ENCODE measurements at regions not wholly inside any gene's neighbourhood (a gene's known extent, or its start where the extent isn't known, plus 50 kb on each side); places are given as distances from the start of the nearest gene placed in this dataset.
"Not testable (repeated sequence)": the region's sequence is repeated elsewhere in the genome, so short reads cannot be mapped to it uniquely, and the experiment has no call there.

DNA sequence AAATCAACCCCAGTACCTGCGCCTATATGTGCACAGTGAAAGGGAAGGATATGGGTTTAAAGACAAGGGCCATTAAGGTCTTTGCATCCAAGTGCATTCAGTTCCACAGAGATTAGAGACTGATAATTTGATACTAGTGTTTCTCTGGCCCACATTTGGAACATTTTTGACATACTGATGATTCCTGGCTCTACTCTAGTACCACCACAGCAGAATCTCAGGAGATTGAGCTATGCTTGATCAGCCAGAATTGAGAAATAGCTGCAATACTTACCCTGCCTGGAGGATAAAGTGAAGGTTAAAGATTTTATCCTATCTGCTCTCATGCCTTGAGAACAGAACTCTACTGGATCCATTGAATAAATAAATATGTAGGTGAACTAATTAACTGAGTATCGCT lies 1267.8 kb downstream of the SUCLG1 start:
- Histone ChIP-seq H3K27me3 (ENCODE audit: control insufficient read depth, insufficient read depth, low read length) (no peaks in the 10 kb centered on the region), H3K9me3 (ENCODE audit: control insufficient read depth, insufficient read depth, low read depth, low read length) (no peaks in the 10 kb centered on the region), H3K27ac (ENCODE audit: low read length) (no peak overlapping the region), H3K4me1 (ENCODE audit: control insufficient read depth, insufficient read depth, low read length) (no peaks in the 10 kb centered on the region), H3K4me3 (ENCODE audit: low read depth in 2 of 2, low read length in 2 of 2) (no peak overlapping the region), H3K36me3 (ENCODE audit: control insufficient read depth, insufficient read depth, low read length) (no peaks in the 10 kb centered on the region)
- no peak for DNase-seq (ENCODE audit: low read depth, low spot score)
- no peak for ATAC-seq
- TF ChIP-seq TCF7L2 (IDR thresholded peaks at IDR 0.05; ENCODE audit: low read depth, low read length) (no peak), SIN3A (IDR thresholded peaks at IDR 0.05; ENCODE audit: borderline replicate concordance, insufficient read depth, low read depth, low read length) (no peak), POLR2AphosphoS5 (IDR thresholded peaks at IDR 0.05; ENCODE audit: low read depth, low read length) (no peak)
- TF ChIP-seq, protein P1, sequence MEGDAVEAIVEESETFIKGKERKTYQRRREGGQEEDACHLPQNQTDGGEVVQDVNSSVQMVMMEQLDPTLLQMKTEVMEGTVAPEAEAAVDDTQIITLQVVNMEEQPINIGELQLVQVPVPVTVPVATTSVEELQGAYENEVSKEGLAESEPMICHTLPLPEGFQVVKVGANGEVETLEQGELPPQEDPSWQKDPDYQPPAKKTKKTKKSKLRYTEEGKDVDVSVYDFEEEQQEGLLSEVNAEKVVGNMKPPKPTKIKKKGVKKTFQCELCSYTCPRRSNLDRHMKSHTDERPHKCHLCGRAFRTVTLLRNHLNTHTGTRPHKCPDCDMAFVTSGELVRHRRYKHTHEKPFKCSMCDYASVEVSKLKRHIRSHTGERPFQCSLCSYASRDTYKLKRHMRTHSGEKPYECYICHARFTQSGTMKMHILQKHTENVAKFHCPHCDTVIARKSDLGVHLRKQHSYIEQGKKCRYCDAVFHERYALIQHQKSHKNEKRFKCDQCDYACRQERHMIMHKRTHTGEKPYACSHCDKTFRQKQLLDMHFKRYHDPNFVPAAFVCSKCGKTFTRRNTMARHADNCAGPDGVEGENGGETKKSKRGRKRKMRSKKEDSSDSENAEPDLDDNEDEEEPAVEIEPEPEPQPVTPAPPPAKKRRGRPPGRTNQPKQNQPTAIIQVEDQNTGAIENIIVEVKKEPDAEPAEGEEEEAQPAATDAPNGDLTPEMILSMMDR (IDR thresholded peaks at IDR 0.05): no peak
- TF ChIP-seq, protein P2, sequence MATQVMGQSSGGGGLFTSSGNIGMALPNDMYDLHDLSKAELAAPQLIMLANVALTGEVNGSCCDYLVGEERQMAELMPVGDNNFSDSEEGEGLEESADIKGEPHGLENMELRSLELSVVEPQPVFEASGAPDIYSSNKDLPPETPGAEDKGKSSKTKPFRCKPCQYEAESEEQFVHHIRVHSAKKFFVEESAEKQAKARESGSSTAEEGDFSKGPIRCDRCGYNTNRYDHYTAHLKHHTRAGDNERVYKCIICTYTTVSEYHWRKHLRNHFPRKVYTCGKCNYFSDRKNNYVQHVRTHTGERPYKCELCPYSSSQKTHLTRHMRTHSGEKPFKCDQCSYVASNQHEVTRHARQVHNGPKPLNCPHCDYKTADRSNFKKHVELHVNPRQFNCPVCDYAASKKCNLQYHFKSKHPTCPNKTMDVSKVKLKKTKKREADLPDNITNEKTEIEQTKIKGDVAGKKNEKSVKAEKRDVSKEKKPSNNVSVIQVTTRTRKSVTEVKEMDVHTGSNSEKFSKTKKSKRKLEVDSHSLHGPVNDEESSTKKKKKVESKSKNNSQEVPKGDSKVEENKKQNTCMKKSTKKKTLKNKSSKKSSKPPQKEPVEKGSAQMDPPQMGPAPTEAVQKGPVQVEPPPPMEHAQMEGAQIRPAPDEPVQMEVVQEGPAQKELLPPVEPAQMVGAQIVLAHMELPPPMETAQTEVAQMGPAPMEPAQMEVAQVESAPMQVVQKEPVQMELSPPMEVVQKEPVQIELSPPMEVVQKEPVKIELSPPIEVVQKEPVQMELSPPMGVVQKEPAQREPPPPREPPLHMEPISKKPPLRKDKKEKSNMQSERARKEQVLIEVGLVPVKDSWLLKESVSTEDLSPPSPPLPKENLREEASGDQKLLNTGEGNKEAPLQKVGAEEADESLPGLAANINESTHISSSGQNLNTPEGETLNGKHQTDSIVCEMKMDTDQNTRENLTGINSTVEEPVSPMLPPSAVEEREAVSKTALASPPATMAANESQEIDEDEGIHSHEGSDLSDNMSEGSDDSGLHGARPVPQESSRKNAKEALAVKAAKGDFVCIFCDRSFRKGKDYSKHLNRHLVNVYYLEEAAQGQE (IDR thresholded peaks at IDR 0.05; ENCODE audit: insufficient read depth in 1 of 2, low read depth in 2 of 2, low read length in 1 of 2): no peak
- intact Hi-C loops (cut with micrococcal nuclease; ENCODE audit: unreplicated experiment) (loop anchor here (10.0 kb wide), 1 partner anchor 847 kb away; no protein-coding TSS in a partner anchor), in situ Hi-C loops (cut with HindIII; ENCODE audit: low pct_unique_long_range_greater_than_20kb, low sequenced_read_pairs) (no loop called here)
- CTCF ChIA-PET: no interaction called here
- POLR2A ChIA-PET: no interaction called here
- no TSS peak for BruUV-seq (replicated peaks)

DNA sequence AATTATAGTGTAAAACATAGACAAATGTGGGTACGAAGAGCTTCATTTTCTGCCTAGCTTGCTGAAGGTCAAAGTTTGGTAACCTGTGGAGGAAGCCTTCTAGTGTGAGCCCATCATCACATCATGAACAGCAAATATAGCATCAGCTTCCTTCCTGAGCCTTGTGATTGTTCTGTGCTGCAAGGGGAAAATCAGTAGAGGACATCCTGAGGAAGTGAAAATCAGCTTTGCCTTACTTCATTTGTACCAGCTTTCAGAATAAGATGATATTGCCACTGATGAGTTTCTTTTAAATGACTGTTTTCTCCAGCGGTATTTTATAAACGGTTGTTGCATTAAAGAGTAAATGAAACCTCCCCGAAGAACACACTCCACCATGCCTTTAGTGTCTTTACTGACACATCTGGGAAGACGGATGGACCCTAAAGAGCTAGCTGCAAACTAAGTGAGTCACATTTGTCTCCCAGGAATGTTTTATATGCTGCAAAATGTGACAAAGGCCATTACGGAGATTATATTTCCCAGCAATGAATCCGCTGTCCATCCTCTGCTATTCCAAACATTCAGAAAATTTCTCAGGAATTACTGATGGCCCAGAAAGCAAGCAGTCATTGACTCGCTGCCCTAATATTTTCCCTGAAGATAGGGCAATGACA lies 1272.8 kb downstream of the SUCLG1 start:
- TF ChIP-seq TCF7L2 (IDR thresholded peaks at IDR 0.05; ENCODE audit: low read depth, low read length) (no peak), SIN3A (IDR thresholded peaks at IDR 0.05; ENCODE audit: borderline replicate concordance, insufficient read depth, low read depth, low read length) (no peak), POLR2AphosphoS5 (IDR thresholded peaks at IDR 0.05; ENCODE audit: low read depth, low read length) (no peak)
- TF ChIP-seq, protein P1 (IDR thresholded peaks at IDR 0.05): no peak
- TF ChIP-seq, protein P2 (IDR thresholded peaks at IDR 0.05; ENCODE audit: insufficient read depth in 1 of 2, low read depth in 2 of 2, low read length in 1 of 2): no peak
- ChIA-PET POLR2A (no interaction called here), CTCF (no interaction called here)
- Histone ChIP-seq H3K27me3 (ENCODE audit: control insufficient read depth, insufficient read depth, low read length) (no peaks in the 10 kb centered on the region), H3K4me1 (ENCODE audit: control insufficient read depth, insufficient read depth, low read length) (no peaks in the 10 kb centered on the region), H3K36me3 (ENCODE audit: control insufficient read depth, insufficient read depth, low read length) (no peaks in the 10 kb centered on the region), H3K9me3 (ENCODE audit: control insufficient read depth, insufficient read depth, low read depth, low read length) (no peaks in the 10 kb centered on the region), H3K4me3 (ENCODE audit: low read depth in 2 of 2, low read length in 2 of 2) (no peak overlapping the region), H3K27ac (ENCODE audit: low read length) (no peak overlapping the region)
- BruUV-seq (replicated peaks): no TSS peak
- no peak for ATAC-seq
- no peak for DNase-seq (ENCODE audit: low read depth, low spot score)
- in situ Hi-C loops (cut with HindIII; ENCODE audit: low pct_unique_long_range_greater_than_20kb, low sequenced_read_pairs): no loop called here
- intact Hi-C loops (cut with micrococcal nuclease; ENCODE audit: unreplicated experiment): no loop called here

DNA sequence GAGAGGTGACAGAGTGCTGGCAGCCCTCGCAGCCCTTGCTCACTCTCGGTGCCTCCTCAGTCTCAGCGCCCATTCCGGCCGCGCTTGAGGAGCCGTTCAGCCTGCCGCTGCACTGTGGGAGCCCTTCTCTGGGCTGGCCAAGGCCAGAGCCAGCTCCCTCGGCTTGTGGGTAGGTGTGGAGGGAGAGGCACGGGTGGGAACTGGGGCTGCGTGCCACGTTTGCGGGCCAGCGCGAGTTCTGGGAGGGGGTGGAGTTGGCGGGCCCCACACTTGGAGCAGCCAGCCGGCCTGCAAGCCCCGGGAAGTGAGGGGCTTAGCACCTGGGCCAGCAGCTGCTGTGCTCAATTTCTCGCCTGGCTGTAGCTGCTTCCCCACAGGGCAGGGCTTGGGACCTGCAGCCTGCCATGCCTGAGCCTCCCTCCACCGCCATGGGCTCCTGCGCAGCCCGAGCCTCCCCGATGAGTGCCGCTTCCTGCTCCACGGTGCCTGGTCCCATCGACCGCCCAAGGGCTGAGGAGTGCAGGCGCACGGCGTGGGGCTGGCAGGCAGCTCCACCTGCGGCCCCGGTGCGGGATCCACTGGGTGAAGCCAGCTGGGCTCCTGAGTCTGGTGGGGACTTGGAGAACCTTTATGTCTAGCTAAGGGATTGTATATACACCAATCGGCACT lies 1278.1 kb downstream of the SUCLG1 start:
- intact Hi-C loops (cut with micrococcal nuclease; ENCODE audit: unreplicated experiment); BruUV-seq (replicated peaks); H3K4me1 ChIP-seq (ENCODE audit: control insufficient read depth, insufficient read depth, low read length); ATAC-seq; CTCF ChIA-PET; DNase-seq (ENCODE audit: low read depth, low spot score); H3K36me3 ChIP-seq (ENCODE audit: control insufficient read depth, insufficient read depth, low read length); H3K27me3 ChIP-seq (ENCODE audit: control insufficient read depth, insufficient read depth, low read length); H3K27ac ChIP-seq (ENCODE audit: low read length); in situ Hi-C loops (cut with HindIII; ENCODE audit: low pct_unique_long_range_greater_than_20kb, low sequenced_read_pairs); H3K4me3 ChIP-seq (ENCODE audit: low read depth in 2 of 2, low read length in 2 of 2); H3K9me3 ChIP-seq (ENCODE audit: control insufficient read depth, insufficient read depth, low read depth, low read length); POLR2A ChIA-PET: not testable (repeated sequence)

All from Panc1 (cell line).